HepG2 (cell line): ENCODE measurements at regions not wholly inside any gene's neighbourhood (a gene's known extent, or its start where the extent isn't known, plus 50 kb on each side); places are given as distances from the start of the nearest gene placed in this dataset.

Experiments used
- ATAC-seq: fragments of 200-7000 bp; cut with Tn5 transposase; 3 replicates; pipeline ENCODE4 v1.9.1; 2020; ENCODE audit warnings: mild to moderate bottlenecking, moderate library complexity
- BruUV-seq: library from RNA; stranded (reverse); fragments of 400-500 nt; replicated peaks from 2 replicates; lab custom pipeline; 2021; lab: Mats Ljungman, UMichigan
- CTCF ChIA-PET: fragments of 300-600 bp; formaldehyde crosslinking; extraction: SDS; loops from one replicate; lab custom pipeline; 2021; ENCODE audit warnings: low total read pairs, inconsistent platforms, low intra/inter-chr PET ratio; lab: Yijun Ruan, JAX
- POLR2A ChIA-PET: fragments of 350-600 bp; sonication (Branson Sonifier 250); formaldehyde crosslinking; loops from one replicate; lab custom pipeline; 2020; ENCODE audit warnings: antibody characterized with exemption, inconsistent platforms; lab: Yijun Ruan, JAX
- DNase-seq: peaks from one replicate; pipeline ENCODE4 v3.0.0-alpha.2; 2015; ENCODE audit warnings: low spot score
- FAIRE-seq: peaks from 3 replicates; lab custom pipeline; 2011; peaks lifted over from hg19 to GRCh38; lab: Jason Lieb, UNC
- H2AFZ ChIP-seq: one replicate; pipeline ENCODE4 v1.6.1; 2011; ENCODE audit warnings: low read length, inconsistent platforms
- H3K27ac ChIP-seq: fragments of 300-600 bp; 3 replicates; pipeline ENCODE4 v1.8.0; 2011; ENCODE audit warnings: mixed run types, mild to moderate bottlenecking, mixed read lengths, low read length, inconsistent platforms; ENCODE audit not compliant: insufficient read depth; ENCODE audit errors: extremely low read length
- H3K27me3 ChIP-seq, 2 experiments: fragments of 200-600 bp in 1 of 2; 2 replicates in 1 of 2; 3 replicates in 1 of 2; pipeline versions ENCODE4 v1.6.0 to v1.8.0; 2011; ENCODE audit warnings: low read length in 2 of 2, mild to moderate bottlenecking in 2 of 2, moderate library complexity in 2 of 2, inconsistent platforms in 1 of 2; ENCODE audit not compliant: insufficient read depth in 2 of 2, control insufficient read depth in 1 of 2
- H3K36me3 ChIP-seq, 2 experiments: fragments of 200-600 bp in 1 of 2; replicated peaks in 1 of 2; 2 replicates in 1 of 2; 3 replicates in 1 of 2; pipeline versions ENCODE4 v1.5.1 to v1.8.0; 2011; ENCODE audit warnings: low read length in 2 of 2, inconsistent platforms in 1 of 2; ENCODE audit not compliant: insufficient read depth in 2 of 2, control insufficient read depth in 1 of 2
- H3K4me1 ChIP-seq: 2 replicates; pipeline ENCODE4 v1.5.1; 2012; ENCODE audit warnings: low read length, inconsistent platforms; ENCODE audit not compliant: insufficient read depth
- H3K4me2 ChIP-seq: 2 replicates; pipeline ENCODE4 v1.6.0; 2011; ENCODE audit warnings: low read depth, low read length, inconsistent platforms
- H3K4me3 ChIP-seq, 3 experiments: fragments of 200-600 bp in 1 of 3; sonication (generic), shearing (Covaris generic) in 1 of 3; replicated peaks in 1 of 3; 2 replicates each; pipeline ENCODE4 v1.5.1; 2011 to 2016; ENCODE audit warnings: low read length in 3 of 3, inconsistent platforms in 2 of 3, low read depth in 2 of 3, mild to moderate bottlenecking in 2 of 3, control low read depth in 1 of 3, mixed read lengths in 1 of 3; ENCODE audit not compliant: insufficient read depth in 1 of 3
- H3K79me2 ChIP-seq: one replicate; pipeline ENCODE4 v1.6.1; 2011; ENCODE audit warnings: low read length, inconsistent platforms; ENCODE audit not compliant: insufficient read depth
- H3K9ac ChIP-seq: 2 replicates; pipeline ENCODE4 v1.6.0; 2011; ENCODE audit warnings: mild to moderate bottlenecking, low read depth, low read length, inconsistent platforms; ENCODE audit not compliant: insufficient read depth
- H3K9me3 ChIP-seq: 2 replicates; pipeline ENCODE4 v1.5.1; 2012; ENCODE audit warnings: mild to moderate bottlenecking, low read length
- H4K20me1 ChIP-seq: 2 replicates; pipeline ENCODE4 v1.6.0; 2011; ENCODE audit warnings: inconsistent platforms, mild to moderate bottlenecking, low read length, moderate library complexity; ENCODE audit not compliant: insufficient read depth
- HHEX ChIP-seq: IDR thresholded peaks from 2 replicates; pipeline ENCODE4 v1.6.1; 2016; ENCODE audit warnings: control low read depth
- KLF13 ChIP-seq: sonication (generic); formaldehyde crosslinking; IDR thresholded peaks from 2 replicates; pipeline ENCODE4 v1.4.0; 2020; ENCODE audit warnings: mild to moderate bottlenecking, missing genetic modification reagents
- MAFF ChIP-seq: IDR thresholded peaks from 2 replicates; pipeline ENCODE4 v1.6.1; 2011; ENCODE audit warnings: low read depth, low read length, improper control_type of control experiment
- MAFK ChIP-seq, 2 experiments: IDR thresholded peaks in 1 of 2; conservative IDR thresholded peaks in 1 of 2; 2 replicates each; pipeline ENCODE4 v1.6.1; 2011; ENCODE audit warnings: improper control_type of control experiment in 2 of 2, low read length in 2 of 2
- TEF ChIP-seq: sonication (generic); formaldehyde crosslinking; IDR thresholded peaks from 2 replicates; pipeline ENCODE4 v1.5.0; 2020; ENCODE audit warnings: missing genetic modification reagents
- WIZ ChIP-seq: sonication (generic); formaldehyde crosslinking; IDR thresholded peaks from 2 replicates; pipeline ENCODE4 v1.5.1; 2020; ENCODE audit warnings: mild to moderate bottlenecking, missing genetic modification reagents
- ZMAT3 ChIP-seq: sonication (generic); formaldehyde crosslinking; conservative IDR thresholded peaks from 2 replicates; pipeline ENCODE4 v1.7.0; 2021; ENCODE audit warnings: missing genetic modification reagents
- ZNF224 ChIP-seq: sonication (generic); formaldehyde crosslinking; IDR thresholded peaks from 2 replicates; pipeline ENCODE4 v1.5.0; 2020; ENCODE audit warnings: mild to moderate bottlenecking, missing genetic modification reagents
- ZNF354B ChIP-seq: sonication (generic); formaldehyde crosslinking; IDR thresholded peaks from 2 replicates; pipeline ENCODE4 v1.8.0; 2022; ENCODE audit warnings: mild to moderate bottlenecking, missing genetic modification reagents
- ZNF563 ChIP-seq: sonication (generic); formaldehyde crosslinking; IDR thresholded peaks from 2 replicates; pipeline ENCODE4 v1.8.0; 2022; ENCODE audit warnings: mild to moderate bottlenecking, moderate library complexity, missing genetic modification reagents
- WGBS: methylation state at CpG from one replicate; pipeline ENCODE4 v1.1.6; 2017; ENCODE audit warnings: low lambda C conversion rate; 5-methylcytosine and 5-hydroxymethylcytosine counted together
- in situ Hi-C: cut with HindIII; loops from 2 replicates; pipeline ENCODE4 v1.10.0; 2017; ENCODE audit warnings: low pct_unique_long_range_greater_than_20kb; ENCODE audit not compliant: extremely low pct_ligation_motif_present
- intact Hi-C: fragments of 100-400 bp; cut with micrococcal nuclease; formaldehyde crosslinking; loops from one replicate; pipeline ENCODE4 v1.10.0; 2022; ENCODE audit not compliant: unreplicated experiment
- TF ChIP-seq, protein P1 (sequence below): sonication (generic); formaldehyde crosslinking; IDR thresholded peaks from 2 replicates; pipeline ENCODE4 v1.9.0; 2022; ENCODE audit warnings: missing genetic modification reagents, mild to moderate bottlenecking, borderline replicate concordance
- TF ChIP-seq, protein P2 (sequence below): sonication (generic); formaldehyde crosslinking; conservative IDR thresholded peaks from 2 replicates; pipeline ENCODE4 v1.8.0; 2022; ENCODE audit warnings: low read depth, missing genetic modification reagents

DNA sequence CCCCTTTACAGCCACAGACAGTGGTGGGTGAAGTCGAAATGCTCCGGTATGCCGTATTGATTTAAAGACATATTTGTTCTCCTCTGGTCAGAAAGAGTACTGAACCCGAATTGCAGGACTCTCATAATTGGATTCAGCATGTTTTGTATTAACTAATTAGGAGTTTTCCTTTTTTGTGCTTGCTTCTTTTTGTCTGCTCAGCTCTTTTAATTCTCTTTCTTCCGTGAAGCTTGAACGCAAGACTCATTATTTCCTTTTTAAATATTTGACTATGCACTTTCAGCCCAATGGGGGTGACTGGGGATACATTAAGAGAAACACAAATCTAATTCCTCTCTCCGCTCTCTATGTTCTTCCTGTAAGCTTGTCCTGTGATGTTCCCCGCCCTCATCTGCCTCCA is 246.6 kb upstream of the IRX2 start:
- DNase-seq, result no peak
- Histone ChIP-seq H3K36me3 (no peaks in the 10 kb centered on the region), H3K9ac (no peak overlapping the region), H3K4me2 (no peak overlapping the region)
- WGBS, result 26% methylated on average over 8 of the region's 8 CpGs
- peak; percentile 63 for TF ChIP-seq MAFF
- TF ChIP-seq MAFK (conservative IDR thresholded peaks at IDR 0.05 in 1 of 2, IDR thresholded peaks at IDR 0.05 in 1 of 2; ENCODE audit: low read length in 2 of 2), result peak; percentile 43 to 78; a peak in 2 of 4 replicates
- TF ChIP-seq, protein P1, sequence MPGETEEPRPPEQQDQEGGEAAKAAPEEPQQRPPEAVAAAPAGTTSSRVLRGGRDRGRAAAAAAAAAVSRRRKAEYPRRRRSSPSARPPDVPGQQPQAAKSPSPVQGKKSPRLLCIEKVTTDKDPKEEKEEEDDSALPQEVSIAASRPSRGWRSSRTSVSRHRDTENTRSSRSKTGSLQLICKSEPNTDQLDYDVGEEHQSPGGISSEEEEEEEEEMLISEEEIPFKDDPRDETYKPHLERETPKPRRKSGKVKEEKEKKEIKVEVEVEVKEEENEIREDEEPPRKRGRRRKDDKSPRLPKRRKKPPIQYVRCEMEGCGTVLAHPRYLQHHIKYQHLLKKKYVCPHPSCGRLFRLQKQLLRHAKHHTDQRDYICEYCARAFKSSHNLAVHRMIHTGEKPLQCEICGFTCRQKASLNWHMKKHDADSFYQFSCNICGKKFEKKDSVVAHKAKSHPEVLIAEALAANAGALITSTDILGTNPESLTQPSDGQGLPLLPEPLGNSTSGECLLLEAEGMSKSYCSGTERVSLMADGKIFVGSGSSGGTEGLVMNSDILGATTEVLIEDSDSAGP (CRISPR knock-in tag), result no peak
- TF ChIP-seq, all 625 proteins: peak for 2
- intact Hi-C loops (no loop called here), in situ Hi-C loops (no loop called here)
- H3K9me3 ChIP-seq, result no peaks in the 10 kb centered on the region; the same call in 1 of the 2 replicates
- H3K27me3 ChIP-seq, result peaks cover 0 to 26% of the 10 kb centered on the region in 2 experiments; a peak in 2 of 5 replicates
- no peaks in the 10 kb centered on the region for H3K79me2 ChIP-seq
- no peaks in the 10 kb centered on the region for H4K20me1 ChIP-seq
- ChIA-PET CTCF (no interaction called here), POLR2A (no interaction called here)
- no peaks in the 10 kb centered on the region for H3K4me1 ChIP-seq
- ATAC-seq (no peak), FAIRE-seq (no peak)
- no TSS peak for BruUV-seq
- H2AFZ ChIP-seq, result no peak overlapping the region
- H3K4me3 ChIP-seq, result no peak overlapping the region
- no peak overlapping the region for H3K27ac ChIP-seq

DNA sequence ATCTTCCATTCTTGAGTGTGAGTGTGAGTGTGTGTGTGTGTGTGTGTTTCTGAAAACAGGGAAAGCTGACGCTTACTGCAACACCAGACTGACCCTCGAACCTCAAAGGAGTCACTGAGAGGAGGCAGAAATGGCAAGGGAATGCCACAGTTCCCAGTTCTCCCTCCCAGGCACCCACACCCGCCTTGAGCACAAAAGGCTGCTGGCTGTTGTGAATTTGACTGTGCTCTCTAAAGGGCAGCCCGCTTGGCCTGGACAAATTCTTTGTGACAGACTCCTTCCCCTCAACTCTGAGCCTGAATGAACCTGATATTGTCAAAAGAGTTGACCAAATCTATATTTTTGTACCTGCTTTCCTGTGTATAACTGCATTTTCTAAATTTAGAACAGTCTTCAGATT is 245.7 kb upstream of the IRX2 start:
- no peak overlapping the region for H3K4me3 ChIP-seq
- H3K36me3 ChIP-seq, result no peaks in the 10 kb centered on the region
- intact Hi-C loops, result no loop called here
- ATAC-seq, result no peak
- no peaks in the 10 kb centered on the region; the same call in 1 of the 2 replicates for H3K9me3 ChIP-seq
- no peak overlapping the region for H3K9ac ChIP-seq
- H3K27me3 ChIP-seq, result peaks cover 0 to 26% of the 10 kb centered on the region in 2 experiments; a peak in 2 of 5 replicates
- H2AFZ ChIP-seq, result no peak overlapping the region
- H3K4me2 ChIP-seq, result no peak overlapping the region
- no TSS peak for BruUV-seq
- ChIA-PET POLR2A (no interaction called here), CTCF (no interaction called here)
- in situ Hi-C loops, result no loop called here
- no peak for FAIRE-seq
- no peaks in the 10 kb centered on the region for H4K20me1 ChIP-seq
- H3K4me1 ChIP-seq, result no peaks in the 10 kb centered on the region
- DNase-seq, result no peak
- no peak overlapping the region for H3K27ac ChIP-seq
- 0% methylated on average over 3 of the region's 4 CpGs for WGBS
- H3K79me2 ChIP-seq, result no peaks in the 10 kb centered on the region
- TF ChIP-seq ZNF563 (CRISPR knock-in tag) (no peak), WIZ (CRISPR knock-in tag) (no peak), KLF13 (no peak), ZMAT3 (CRISPR knock-in tag) (no peak), TEF (CRISPR knock-in tag) (no peak), HHEX (CRISPR knock-in tag) (no peak), ZNF354B (CRISPR knock-in tag) (no peak), ZNF224 (CRISPR knock-in tag) (no peak)
- TF ChIP-seq, protein P2, sequence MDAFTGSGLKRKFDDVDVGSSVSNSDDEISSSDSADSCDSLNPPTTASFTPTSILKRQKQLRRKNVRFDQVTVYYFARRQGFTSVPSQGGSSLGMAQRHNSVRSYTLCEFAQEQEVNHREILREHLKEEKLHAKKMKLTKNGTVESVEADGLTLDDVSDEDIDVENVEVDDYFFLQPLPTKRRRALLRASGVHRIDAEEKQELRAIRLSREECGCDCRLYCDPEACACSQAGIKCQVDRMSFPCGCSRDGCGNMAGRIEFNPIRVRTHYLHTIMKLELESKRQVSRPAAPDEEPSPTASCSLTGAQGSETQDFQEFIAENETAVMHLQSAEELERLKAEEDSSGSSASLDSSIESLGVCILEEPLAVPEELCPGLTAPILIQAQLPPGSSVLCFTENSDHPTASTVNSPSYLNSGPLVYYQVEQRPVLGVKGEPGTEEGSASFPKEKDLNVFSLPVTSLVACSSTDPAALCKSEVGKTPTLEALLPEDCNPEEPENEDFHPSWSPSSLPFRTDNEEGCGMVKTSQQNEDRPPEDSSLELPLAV (CRISPR knock-in tag), result no peak
